ENCODE measurements at regions not wholly inside any gene's neighbourhood (a gene's known extent, or its start where the extent isn't known, plus 50 kb on each side); places are given as distances from the start of the nearest gene placed in this dataset.

DNA sequence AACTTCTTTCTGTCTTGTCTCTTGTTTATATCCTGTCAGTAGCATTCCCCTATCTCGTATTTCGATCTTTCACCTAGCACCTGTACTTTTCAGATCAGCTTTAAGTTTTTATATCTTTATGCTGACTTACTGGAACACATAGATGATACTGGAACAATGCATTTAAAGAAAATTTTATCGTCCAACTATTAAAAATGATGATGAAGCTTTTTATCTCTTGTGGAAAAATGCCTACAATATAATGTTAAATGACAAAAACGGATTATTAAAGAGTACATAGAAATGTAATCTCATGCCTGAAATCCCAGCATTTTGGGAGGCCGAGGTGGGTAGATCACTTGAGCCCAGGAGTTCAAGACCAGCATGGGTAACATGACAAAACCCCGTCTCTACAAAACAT lies 139.5 kb downstream of the ZPLD1 start:
- no peak for ATAC-seq
- TF ChIP-seq CSDC2 (CRISPR knock-in tag; IDR thresholded peaks at IDR 0.05) (no peak), ZNF8 (CRISPR knock-in tag; IDR thresholded peaks at IDR 0.05) (no peak), ZNF565 (CRISPR knock-in tag; conservative IDR thresholded peaks at IDR 0.05; ENCODE audit: low read depth) (no peak)
- TF ChIP-seq, protein P1, sequence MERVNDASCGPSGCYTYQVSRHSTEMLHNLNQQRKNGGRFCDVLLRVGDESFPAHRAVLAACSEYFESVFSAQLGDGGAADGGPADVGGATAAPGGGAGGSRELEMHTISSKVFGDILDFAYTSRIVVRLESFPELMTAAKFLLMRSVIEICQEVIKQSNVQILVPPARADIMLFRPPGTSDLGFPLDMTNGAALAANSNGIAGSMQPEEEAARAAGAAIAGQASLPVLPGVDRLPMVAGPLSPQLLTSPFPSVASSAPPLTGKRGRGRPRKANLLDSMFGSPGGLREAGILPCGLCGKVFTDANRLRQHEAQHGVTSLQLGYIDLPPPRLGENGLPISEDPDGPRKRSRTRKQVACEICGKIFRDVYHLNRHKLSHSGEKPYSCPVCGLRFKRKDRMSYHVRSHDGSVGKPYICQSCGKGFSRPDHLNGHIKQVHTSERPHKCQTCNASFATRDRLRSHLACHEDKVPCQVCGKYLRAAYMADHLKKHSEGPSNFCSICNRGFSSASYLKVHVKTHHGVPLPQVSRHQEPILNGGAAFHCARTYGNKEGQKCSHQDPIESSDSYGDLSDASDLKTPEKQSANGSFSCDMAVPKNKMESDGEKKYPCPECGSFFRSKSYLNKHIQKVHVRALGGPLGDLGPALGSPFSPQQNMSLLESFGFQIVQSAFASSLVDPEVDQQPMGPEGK (CRISPR knock-in tag; IDR thresholded peaks at IDR 0.05; ENCODE audit: borderline replicate concordance) = no peak

DNA sequence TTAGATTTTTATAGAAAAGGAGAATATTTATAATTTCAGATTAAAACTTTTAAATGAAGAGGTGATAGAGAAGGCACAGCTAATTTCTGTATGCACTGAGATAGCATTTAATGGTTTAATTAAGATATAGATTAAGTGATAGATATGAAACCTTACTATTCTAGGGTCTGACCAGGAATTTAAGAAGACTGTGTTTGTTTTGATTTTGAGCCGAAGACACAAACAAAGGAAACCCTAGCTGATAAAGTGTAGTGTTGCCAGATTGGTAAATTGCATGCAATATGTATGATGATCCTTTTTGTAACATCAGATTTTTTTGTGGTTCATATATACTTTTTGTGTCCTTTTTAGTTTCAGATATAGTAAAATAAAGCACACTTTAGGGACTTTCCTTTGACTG lies 141.8 kb downstream of the ZPLD1 start:
- ATAC-seq = no peak
- TF ChIP-seq OSR1 (CRISPR knock-in tag; IDR thresholded peaks at IDR 0.05) = no peak
- TF ChIP-seq, protein P2, sequence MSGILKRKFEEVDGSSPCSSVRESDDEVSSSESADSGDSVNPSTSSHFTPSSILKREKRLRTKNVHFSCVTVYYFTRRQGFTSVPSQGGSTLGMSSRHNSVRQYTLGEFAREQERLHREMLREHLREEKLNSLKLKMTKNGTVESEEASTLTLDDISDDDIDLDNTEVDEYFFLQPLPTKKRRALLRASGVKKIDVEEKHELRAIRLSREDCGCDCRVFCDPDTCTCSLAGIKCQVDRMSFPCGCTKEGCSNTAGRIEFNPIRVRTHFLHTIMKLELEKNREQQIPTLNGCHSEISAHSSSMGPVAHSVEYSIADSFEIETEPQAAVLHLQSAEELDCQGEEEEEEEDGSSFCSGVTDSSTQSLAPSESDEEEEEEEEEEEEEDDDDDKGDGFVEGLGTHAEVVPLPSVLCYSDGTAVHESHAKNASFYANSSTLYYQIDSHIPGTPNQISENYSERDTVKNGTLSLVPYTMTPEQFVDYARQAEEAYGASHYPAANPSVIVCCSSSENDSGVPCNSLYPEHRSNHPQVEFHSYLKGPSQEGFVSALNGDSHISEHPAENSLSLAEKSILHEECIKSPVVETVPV (CRISPR knock-in tag; IDR thresholded peaks at IDR 0.05) = no peak
- TF ChIP-seq ISL1 (CRISPR knock-in tag; IDR thresholded peaks at IDR 0.05) = no peak
- TF ChIP-seq, protein P1 (CRISPR knock-in tag; IDR thresholded peaks at IDR 0.05; ENCODE audit: borderline replicate concordance) = no peak
- TF ChIP-seq SNAI2 (CRISPR knock-in tag; IDR thresholded peaks at IDR 0.05) = no peak
- no peak for TF ChIP-seq PPARA (CRISPR knock-in tag; IDR thresholded peaks at IDR 0.05; ENCODE audit: borderline replicate concordance)
- no peak for TF ChIP-seq ZNF70 (CRISPR knock-in tag; IDR thresholded peaks at IDR 0.05)

DNA sequence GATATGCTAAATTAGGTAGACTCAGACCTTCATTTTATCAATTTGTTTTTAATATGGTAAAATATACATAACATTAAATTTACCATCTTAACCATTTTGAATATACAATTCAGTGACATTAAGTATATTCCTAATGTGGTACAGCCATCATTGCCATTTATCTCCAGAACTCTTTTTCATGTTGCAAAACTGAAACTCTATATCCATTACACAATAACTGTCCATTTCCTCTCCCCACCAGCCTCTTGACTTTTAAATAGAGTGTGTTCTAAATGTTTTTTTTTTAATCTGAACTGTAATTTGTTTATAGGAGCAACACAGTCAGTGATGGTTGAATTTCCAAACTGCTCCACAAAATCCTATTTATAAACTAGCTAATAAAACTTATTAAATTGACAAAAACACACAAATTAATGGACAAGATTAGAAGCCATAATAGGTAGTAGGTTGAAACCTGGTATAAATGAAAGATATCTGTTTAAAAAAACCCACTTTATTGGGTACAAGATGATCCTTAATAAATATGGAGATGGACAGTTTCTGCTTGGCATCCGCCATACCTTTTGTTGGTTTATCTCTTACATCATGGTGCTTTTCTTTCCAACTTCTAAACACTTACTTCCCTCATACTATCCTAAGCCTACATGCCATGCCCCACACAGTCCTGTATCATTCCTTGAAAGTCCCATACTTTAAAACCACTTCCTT lies 142.4 kb downstream of the ZPLD1 start:
- TF ChIP-seq TOX (CRISPR knock-in tag; IDR thresholded peaks at IDR 0.05; ENCODE audit: borderline replicate concordance) (no peak), ZFP30 (CRISPR knock-in tag; IDR thresholded peaks at IDR 0.05) (no peak), TCF4 (CRISPR knock-in tag; IDR thresholded peaks at IDR 0.05; ENCODE audit: borderline replicate concordance) (no peak), SNAI2 (CRISPR knock-in tag; IDR thresholded peaks at IDR 0.05) (no peak), ESRRG (CRISPR knock-in tag; IDR thresholded peaks at IDR 0.05) (no peak), CSDC2 (CRISPR knock-in tag; IDR thresholded peaks at IDR 0.05) (no peak), ZNF565 (CRISPR knock-in tag; conservative IDR thresholded peaks at IDR 0.05; ENCODE audit: low read depth) (no peak), PPARA (CRISPR knock-in tag; IDR thresholded peaks at IDR 0.05; ENCODE audit: borderline replicate concordance) (no peak), RARB (CRISPR knock-in tag; IDR thresholded peaks at IDR 0.05) (no peak), BACH2 (CRISPR knock-in tag; IDR thresholded peaks at IDR 0.05; ENCODE audit: borderline replicate concordance) (no peak), ZNF8 (CRISPR knock-in tag; IDR thresholded peaks at IDR 0.05) (no peak)
- TF ChIP-seq, protein P1 (CRISPR knock-in tag; IDR thresholded peaks at IDR 0.05; ENCODE audit: borderline replicate concordance) = no peak
- TF ChIP-seq, protein P3, sequence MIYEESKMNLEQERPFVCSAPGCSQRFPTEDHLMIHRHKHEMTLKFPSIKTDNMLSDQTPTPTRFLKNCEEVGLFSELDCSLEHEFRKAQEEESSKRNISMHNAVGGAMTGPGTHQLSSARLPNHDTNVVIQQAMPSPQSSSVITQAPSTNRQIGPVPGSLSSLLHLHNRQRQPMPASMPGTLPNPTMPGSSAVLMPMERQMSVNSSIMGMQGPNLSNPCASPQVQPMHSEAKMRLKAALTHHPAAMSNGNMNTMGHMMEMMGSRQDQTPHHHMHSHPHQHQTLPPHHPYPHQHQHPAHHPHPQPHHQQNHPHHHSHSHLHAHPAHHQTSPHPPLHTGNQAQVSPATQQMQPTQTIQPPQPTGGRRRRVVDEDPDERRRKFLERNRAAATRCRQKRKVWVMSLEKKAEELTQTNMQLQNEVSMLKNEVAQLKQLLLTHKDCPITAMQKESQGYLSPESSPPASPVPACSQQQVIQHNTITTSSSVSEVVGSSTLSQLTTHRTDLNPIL (CRISPR knock-in tag; IDR thresholded peaks at IDR 0.05; ENCODE audit: low read depth) = no peak
- TF ChIP-seq, protein P4, sequence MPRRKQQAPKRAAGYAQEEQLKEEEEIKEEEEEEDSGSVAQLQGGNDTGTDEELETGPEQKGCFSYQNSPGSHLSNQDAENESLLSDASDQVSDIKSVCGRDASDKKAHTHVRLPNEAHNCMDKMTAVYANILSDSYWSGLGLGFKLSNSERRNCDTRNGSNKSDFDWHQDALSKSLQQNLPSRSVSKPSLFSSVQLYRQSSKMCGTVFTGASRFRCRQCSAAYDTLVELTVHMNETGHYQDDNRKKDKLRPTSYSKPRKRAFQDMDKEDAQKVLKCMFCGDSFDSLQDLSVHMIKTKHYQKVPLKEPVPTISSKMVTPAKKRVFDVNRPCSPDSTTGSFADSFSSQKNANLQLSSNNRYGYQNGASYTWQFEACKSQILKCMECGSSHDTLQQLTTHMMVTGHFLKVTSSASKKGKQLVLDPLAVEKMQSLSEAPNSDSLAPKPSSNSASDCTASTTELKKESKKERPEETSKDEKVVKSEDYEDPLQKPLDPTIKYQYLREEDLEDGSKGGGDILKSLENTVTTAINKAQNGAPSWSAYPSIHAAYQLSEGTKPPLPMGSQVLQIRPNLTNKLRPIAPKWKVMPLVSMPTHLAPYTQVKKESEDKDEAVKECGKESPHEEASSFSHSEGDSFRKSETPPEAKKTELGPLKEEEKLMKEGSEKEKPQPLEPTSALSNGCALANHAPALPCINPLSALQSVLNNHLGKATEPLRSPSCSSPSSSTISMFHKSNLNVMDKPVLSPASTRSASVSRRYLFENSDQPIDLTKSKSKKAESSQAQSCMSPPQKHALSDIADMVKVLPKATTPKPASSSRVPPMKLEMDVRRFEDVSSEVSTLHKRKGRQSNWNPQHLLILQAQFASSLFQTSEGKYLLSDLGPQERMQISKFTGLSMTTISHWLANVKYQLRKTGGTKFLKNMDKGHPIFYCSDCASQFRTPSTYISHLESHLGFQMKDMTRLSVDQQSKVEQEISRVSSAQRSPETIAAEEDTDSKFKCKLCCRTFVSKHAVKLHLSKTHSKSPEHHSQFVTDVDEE (CRISPR knock-in tag; IDR thresholded peaks at IDR 0.05) = no peak
- TF ChIP-seq, protein P2 (CRISPR knock-in tag; IDR thresholded peaks at IDR 0.05) = no peak
- no peak for ATAC-seq
